HG02610 (cell line): ENCODE measurements at regions not wholly inside any gene's neighbourhood (a gene's known extent, or its start where the extent isn't known, plus 50 kb on each side); places are given as distances from the start of the nearest gene placed in this dataset.
"Not testable (repeated sequence)": the region's sequence is repeated elsewhere in the genome, so short reads cannot be mapped to it uniquely, and the experiment has no call there.

ENCODE experiments used
- ATAC-seq: cut with Tn5 transposase; IDR thresholded peaks from one replicate; pipeline ENCODE4 v1.9.1; 2021; ENCODE audit warnings: mild to moderate bottlenecking, moderate library complexity; ENCODE audit not compliant: unreplicated experiment

- ATAC-seq, result no peak
Observed at GRCh38 chr9:754150-754931, 87.2 kb upstream of the DMRT1 start.

GRCh38 chr9:755454-756381, 85.8 kb upstream of the DMRT1 start:
- peak; percentile 46 for ATAC-seq

- no peak for ATAC-seq
Observed at GRCh38 chr9:757246-757881, 84.1 kb upstream of the DMRT1 start.

- no peak for ATAC-seq
Observed at GRCh38 chr9:758146-758545, 83.4 kb upstream of the DMRT1 start.

- ATAC-seq, result no peak
Observed at GRCh38 chr9:759541-759940, 82.0 kb upstream of the DMRT1 start.

- ATAC-seq, result no peak
Observed at GRCh38 chr9:759983-760736, 81.3 kb upstream of the DMRT1 start.

- no peak for ATAC-seq
Observed at GRCh38 chr9:761176-761792, 80.2 kb upstream of the DMRT1 start.

- ATAC-seq, result no peak
Observed at GRCh38 chr9:761793-762560, 79.5 kb upstream of the DMRT1 start.

- no peak for ATAC-seq
Observed at GRCh38 chr9:763692-764091, 77.8 kb upstream of the DMRT1 start.

- no peak for ATAC-seq
Observed at GRCh38 chr9:764105-764524, 77.4 kb upstream of the DMRT1 start.

GRCh38 chr9:764986-765385, 76.5 kb upstream of the DMRT1 start:
- ATAC-seq, result no peak

- not testable (repeated sequence) for ATAC-seq
Observed at GRCh38 chr9:767061-767561, 74.4 kb upstream of the DMRT1 start.

- ATAC-seq, result no peak
Observed at GRCh38 chr9:776086-776485, 65.4 kb upstream of the DMRT1 start.

- no peak for ATAC-seq
Observed at GRCh38 chr9:777978-778377, 63.5 kb upstream of the DMRT1 start.

GRCh38 chr9:784202-784601, 57.3 kb upstream of the DMRT1 start:
- ATAC-seq, result no peak

GRCh38 chr9:784916-785315, 56.6 kb upstream of the DMRT1 start:
- no peak for ATAC-seq

GRCh38 chr9:785997-786396, 55.5 kb upstream of the DMRT1 start:
- ATAC-seq, result no peak

- ATAC-seq, result no peak
Observed at GRCh38 chr9:786405-786804, 55.1 kb upstream of the DMRT1 start.

GRCh38 chr9:788777-789176, 52.7 kb upstream of the DMRT1 start:
- no peak for ATAC-seq
